ENCODE measurements at regions not wholly inside any gene's neighbourhood (a gene's known extent, or its start where the extent isn't known, plus 50 kb on each side); places are given as distances from the start of the nearest gene placed in this dataset.

GRCh38 chr2:104388296-104388695, 465.6 kb upstream of the POU3F3 start:
- no peak for TF ChIP-seq EZH2phosphoT487 (IDR thresholded peaks at IDR 0.05; ENCODE audit: insufficient read depth, low read depth)
- TF ChIP-seq EZH2 (IDR thresholded peaks at IDR 0.05; ENCODE audit: insufficient read depth, poor library complexity, severe bottlenecking), result no peak

Data from GM23248 (cell line).